OCI-LY7 (cell line): ENCODE measurements at regions not wholly inside any gene's neighbourhood (a gene's known extent, or its start where the extent isn't known, plus 50 kb on each side); places are given as distances from the start of the nearest gene placed in this dataset.

Source experiments
- BruUV-seq: library from RNA; stranded (reverse); fragments of 400-500 nt; replicated peaks from 2 replicates; lab custom pipeline; 2021; lab: Mats Ljungman, UMichigan
- CTCF ChIA-PET: fragments of 300-600 bp; sonication (Branson Sonifier 250); formaldehyde crosslinking; loops from one replicate; lab custom pipeline; 2022; ENCODE audit warnings: antibody characterized with exemption; ENCODE audit not compliant: unreplicated experiment; lab: Charles Lee
- POLR2A ChIA-PET: fragments of 300-600 bp; sonication (Branson Sonifier 250); formaldehyde crosslinking; loops from one replicate; lab custom pipeline; 2022; ENCODE audit warnings: antibody characterized with exemption; lab: Charles Lee
- DNase-seq: peaks from one replicate; pipeline ENCODE4 v3.0.0-alpha.2; 2015; ENCODE audit warnings: low spot score
- H2AFZ ChIP-seq: fragments of 200-600 bp; sonication (generic), shearing (Covaris generic); 2 replicates; pipeline ENCODE4 v1.6.1; 2014; ENCODE audit warnings: mild to moderate bottlenecking, antibody characterized with exemption, low read length, moderate library complexity
- H3K27ac ChIP-seq: fragments of 200-600 bp; sonication (generic); 2 replicates; pipeline ENCODE4 v1.5.1; 2014; ENCODE audit warnings: mixed run types, low read depth, mild to moderate bottlenecking, moderate library complexity, low read length, inconsistent platforms; ENCODE audit not compliant: poor library complexity, severe bottlenecking
- H3K36me3 ChIP-seq: fragments of 200-600 bp; sonication (generic); 2 replicates; pipeline ENCODE4 v1.6.1; 2014; ENCODE audit warnings: mild to moderate bottlenecking, antibody characterized with exemption, low read length, moderate library complexity, mixed read lengths; ENCODE audit not compliant: insufficient read depth
- H3K4me1 ChIP-seq: fragments of 200-600 bp; sonication (generic); 2 replicates; pipeline ENCODE4 v1.5.1; 2014; ENCODE audit warnings: mild to moderate bottlenecking, low read length; ENCODE audit not compliant: insufficient read depth, poor library complexity, severe bottlenecking
- H3K4me2 ChIP-seq: fragments of 200-600 bp; sonication (generic); 2 replicates; pipeline ENCODE4 v1.6.1; 2014; ENCODE audit warnings: mild to moderate bottlenecking, low read length
- H3K4me3 ChIP-seq: fragments of 200-600 bp; sonication (generic); 2 replicates; pipeline ENCODE4 v1.5.1; 2014; ENCODE audit warnings: mild to moderate bottlenecking, low read depth, low read length; ENCODE audit not compliant: poor library complexity, severe bottlenecking
- H3K79me2 ChIP-seq: fragments of 200-600 bp; sonication (generic); 2 replicates; pipeline ENCODE4 v1.6.1; 2016; ENCODE audit warnings: low read depth, mild to moderate bottlenecking, low read length, moderate library complexity, mixed read lengths; ENCODE audit not compliant: insufficient read depth
- H3K9me2 ChIP-seq: fragments of 200-600 bp; sonication (generic); 2 replicates; pipeline ENCODE4 v1.6.1; 2016; ENCODE audit warnings: mild to moderate bottlenecking, low read length, mixed read lengths; ENCODE audit not compliant: insufficient read depth
- H3K9me3 ChIP-seq: fragments of 200-600 bp; sonication (generic); 2 replicates; pipeline ENCODE4 v1.6.1; 2014; ENCODE audit warnings: mild to moderate bottlenecking, mixed run types, low read length, mixed read lengths
- H4K20me1 ChIP-seq: fragments of 200-600 bp; sonication (generic); 2 replicates; pipeline ENCODE4 v1.6.1; 2014; ENCODE audit warnings: mild to moderate bottlenecking, antibody characterized with exemption, low read length, moderate library complexity, mixed read lengths; ENCODE audit not compliant: insufficient read depth
- EZH2phosphoT487 ChIP-seq: fragments of 200-600 bp; sonication (generic); IDR thresholded peaks from 2 replicates; pipeline ENCODE4 v1.6.1; 2018; ENCODE audit warnings: low read depth, borderline replicate concordance, mild to moderate bottlenecking, mixed run types, antibody characterized with exemption, low read length, moderate library complexity, mixed read lengths
- intact Hi-C: fragments of 100-400 bp; cut with micrococcal nuclease; formaldehyde crosslinking; loops from one replicate; pipeline ENCODE4 v1.10.0; 2022; ENCODE audit not compliant: unreplicated experiment
- TF ChIP-seq, protein P1 (sequence below): fragments of 200-600 bp; sonication (generic); conservative IDR thresholded peaks from 2 replicates; pipeline ENCODE4 v1.5.1; 2014; ENCODE audit warnings: mild to moderate bottlenecking, antibody characterized with exemption, low read length, moderate library complexity, mixed read lengths

DNA sequence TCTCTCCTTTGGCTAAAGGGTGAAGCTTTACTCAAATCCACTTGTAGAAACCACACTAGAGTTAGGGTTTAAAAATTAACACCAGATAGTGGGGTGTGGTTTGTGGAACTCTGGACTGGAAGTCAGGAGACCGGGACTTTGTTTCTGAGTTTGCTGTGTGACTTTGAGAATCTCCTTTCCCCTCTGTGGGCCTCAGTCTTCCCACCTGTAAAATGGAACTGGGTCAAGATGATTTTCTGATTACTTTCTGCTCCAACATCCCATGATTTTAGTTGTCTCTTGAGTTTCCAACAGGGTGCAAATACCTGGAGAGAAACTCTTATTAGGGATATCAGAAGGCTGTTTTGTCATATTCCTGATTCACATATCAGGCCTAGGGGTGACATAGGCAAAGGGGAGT is 301.0 kb downstream of the MIAT start:
- no peak overlapping the region for H2AFZ ChIP-seq
- H3K79me2 ChIP-seq, result no peaks in the 10 kb centered on the region
- H3K27ac ChIP-seq, result no peak overlapping the region
- CTCF ChIA-PET, result no interaction called here
- H3K9me2 ChIP-seq, result no peaks in the 10 kb centered on the region
- no peaks in the 10 kb centered on the region; the same call in 1 of the 2 replicates for H4K20me1 ChIP-seq
- POLR2A ChIA-PET, result no interaction called here
- H3K4me2 ChIP-seq, result no peak overlapping the region
- no TSS peak for BruUV-seq
- H3K36me3 ChIP-seq, result no peaks in the 10 kb centered on the region
- H3K9me3 ChIP-seq, result no peaks in the 10 kb centered on the region
- TF ChIP-seq, protein P1, sequence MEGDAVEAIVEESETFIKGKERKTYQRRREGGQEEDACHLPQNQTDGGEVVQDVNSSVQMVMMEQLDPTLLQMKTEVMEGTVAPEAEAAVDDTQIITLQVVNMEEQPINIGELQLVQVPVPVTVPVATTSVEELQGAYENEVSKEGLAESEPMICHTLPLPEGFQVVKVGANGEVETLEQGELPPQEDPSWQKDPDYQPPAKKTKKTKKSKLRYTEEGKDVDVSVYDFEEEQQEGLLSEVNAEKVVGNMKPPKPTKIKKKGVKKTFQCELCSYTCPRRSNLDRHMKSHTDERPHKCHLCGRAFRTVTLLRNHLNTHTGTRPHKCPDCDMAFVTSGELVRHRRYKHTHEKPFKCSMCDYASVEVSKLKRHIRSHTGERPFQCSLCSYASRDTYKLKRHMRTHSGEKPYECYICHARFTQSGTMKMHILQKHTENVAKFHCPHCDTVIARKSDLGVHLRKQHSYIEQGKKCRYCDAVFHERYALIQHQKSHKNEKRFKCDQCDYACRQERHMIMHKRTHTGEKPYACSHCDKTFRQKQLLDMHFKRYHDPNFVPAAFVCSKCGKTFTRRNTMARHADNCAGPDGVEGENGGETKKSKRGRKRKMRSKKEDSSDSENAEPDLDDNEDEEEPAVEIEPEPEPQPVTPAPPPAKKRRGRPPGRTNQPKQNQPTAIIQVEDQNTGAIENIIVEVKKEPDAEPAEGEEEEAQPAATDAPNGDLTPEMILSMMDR, result no peak
- no peak for TF ChIP-seq EZH2phosphoT487
- H3K4me3 ChIP-seq, result no peak overlapping the region
- H3K4me1 ChIP-seq, result no peaks in the 10 kb centered on the region
- intact Hi-C loops, result no loop called here
- no peak for DNase-seq

DNA sequence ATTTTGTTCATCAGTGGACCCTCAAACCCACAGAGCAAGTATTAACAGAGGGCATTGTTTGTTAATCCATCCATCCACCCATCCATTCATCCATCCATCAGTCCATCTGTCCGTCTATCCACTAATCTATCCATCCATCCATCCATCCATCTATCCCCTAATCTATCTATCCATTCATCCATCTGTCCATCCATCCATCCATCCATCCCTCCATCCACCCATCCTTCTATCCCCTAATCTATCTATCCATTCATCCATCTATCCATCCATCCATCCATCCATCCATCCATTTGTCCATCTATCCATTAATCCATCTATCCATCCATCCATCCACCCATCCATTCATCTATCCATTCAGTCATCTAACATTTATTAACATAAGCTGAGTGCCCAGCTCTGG is 307.3 kb downstream of the MIAT start:
- CTCF ChIA-PET, result no interaction called here

DNA sequence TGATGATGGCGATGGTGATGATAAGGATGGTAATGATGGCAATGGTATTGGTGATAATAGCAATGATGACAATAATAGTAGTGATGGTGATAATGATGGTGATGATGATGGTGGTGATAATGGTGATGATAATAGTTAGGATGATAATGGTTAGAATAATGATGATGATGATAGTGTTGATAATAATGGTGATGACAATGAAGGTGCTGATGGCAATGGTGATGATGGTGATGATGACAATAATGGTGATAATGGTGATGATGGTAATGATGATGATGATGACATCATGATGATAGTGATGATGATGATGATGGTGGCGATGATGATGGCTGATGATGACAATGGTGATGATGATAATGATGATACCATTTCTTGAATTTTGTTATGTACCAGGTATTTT is 309.9 kb downstream of the MIAT start:
- POLR2A ChIA-PET, result no interaction called here
- H3K79me2 ChIP-seq, result no peaks in the 10 kb centered on the region
- H3K4me1 ChIP-seq, result no peaks in the 10 kb centered on the region
- H2AFZ ChIP-seq, result no peak overlapping the region
- no peak overlapping the region for H3K4me2 ChIP-seq
- H3K9me3 ChIP-seq, result no peaks in the 10 kb centered on the region
- no peaks in the 10 kb centered on the region for H3K9me2 ChIP-seq
- BruUV-seq, result no TSS peak
- H3K4me3 ChIP-seq, result no peak overlapping the region
- TF ChIP-seq, protein P1, result no peak
- TF ChIP-seq EZH2phosphoT487, result no peak
- intact Hi-C loops, result no loop called here
- CTCF ChIA-PET, result no interaction called here
- H3K36me3 ChIP-seq, result no peaks in the 10 kb centered on the region
- no peak for DNase-seq
- no peaks in the 10 kb centered on the region for H4K20me1 ChIP-seq
- no peak overlapping the region for H3K27ac ChIP-seq

More for the DNA sequence above, 307.3 kb downstream of the MIAT start:
- no peak for DNase-seq
- no peaks in the 10 kb centered on the region for H3K79me2 ChIP-seq
- H3K4me2 ChIP-seq, result no peak overlapping the region
- H2AFZ ChIP-seq, result no peak overlapping the region
- H3K9me2 ChIP-seq, result no peaks in the 10 kb centered on the region
- POLR2A ChIA-PET, result no interaction called here
- no peaks in the 10 kb centered on the region for H3K9me3 ChIP-seq
- no TSS peak for BruUV-seq
- no peak for TF ChIP-seq EZH2phosphoT487
- TF ChIP-seq, protein P1, result no peak
- H3K27ac ChIP-seq, result no peak overlapping the region
- H3K4me1 ChIP-seq, result no peaks in the 10 kb centered on the region
- H3K4me3 ChIP-seq, result no peak overlapping the region
- no peaks in the 10 kb centered on the region for H3K36me3 ChIP-seq
- intact Hi-C loops, result no loop called here
- no peaks in the 10 kb centered on the region for H4K20me1 ChIP-seq
